UCSD-AML1 (cell line): ENCODE measurements at regions not wholly inside any gene's neighbourhood (a gene's known extent, or its start where the extent isn't known, plus 50 kb on each side); places are given as distances from the start of the nearest gene placed in this dataset.
"Not testable (repeated sequence)": the region's sequence is repeated elsewhere in the genome, so short reads cannot be mapped to it uniquely, and the experiment has no call there.

Experiments
- DNase-seq: peaks from one replicate; lab custom pipeline; 2025; ENCODE audit not compliant: unreplicated experiment; lab: John Stamatoyannopoulos, UW

- DNase-seq, result no peak
These were observed 102.4 kb upstream of the DCC start for GRCh38 chr18:52237551-52237950.

- DNase-seq, result no peak
These were observed 97.3 kb upstream of the DCC start for GRCh38 chr18:52242711-52243110.

DNA sequence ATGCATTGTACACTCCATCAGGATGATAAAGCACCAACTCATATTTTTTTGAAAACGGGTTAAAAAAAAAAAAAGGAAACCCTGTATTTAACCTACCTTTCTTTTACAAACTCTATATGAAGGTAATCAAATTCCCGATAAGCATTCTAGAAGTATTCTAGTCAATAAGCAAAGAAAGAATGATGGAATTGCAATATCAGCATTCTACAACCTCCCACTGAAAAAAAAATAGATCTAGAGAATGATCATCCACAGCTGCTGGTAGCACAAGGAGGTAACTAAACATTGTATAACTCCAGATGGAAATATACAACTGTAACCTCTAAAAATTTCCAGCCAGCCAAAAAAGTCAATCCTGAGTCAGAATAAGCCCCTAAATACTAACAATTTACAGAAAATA is 95.3 kb upstream of the DCC start:
- no peak for DNase-seq

DNA sequence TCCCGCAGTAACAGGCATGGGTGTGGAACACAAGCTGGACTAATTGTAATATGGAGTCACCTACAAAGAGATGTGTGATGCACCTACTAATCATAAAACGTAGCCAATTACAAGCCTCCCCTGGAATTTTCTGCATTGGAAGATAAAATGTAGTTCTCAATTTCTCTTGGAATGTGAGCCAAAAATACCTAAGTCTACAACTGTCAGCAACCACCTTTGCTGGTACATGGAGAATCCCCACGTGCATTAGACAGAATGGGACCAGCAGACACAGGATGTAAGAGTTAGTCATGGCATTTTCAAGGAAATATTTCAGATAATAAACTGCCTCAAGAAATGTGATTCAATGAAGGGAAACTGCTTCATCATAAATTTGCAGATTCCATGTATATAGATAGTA is 85.6 kb upstream of the DCC start:
- no peak for DNase-seq

DNA sequence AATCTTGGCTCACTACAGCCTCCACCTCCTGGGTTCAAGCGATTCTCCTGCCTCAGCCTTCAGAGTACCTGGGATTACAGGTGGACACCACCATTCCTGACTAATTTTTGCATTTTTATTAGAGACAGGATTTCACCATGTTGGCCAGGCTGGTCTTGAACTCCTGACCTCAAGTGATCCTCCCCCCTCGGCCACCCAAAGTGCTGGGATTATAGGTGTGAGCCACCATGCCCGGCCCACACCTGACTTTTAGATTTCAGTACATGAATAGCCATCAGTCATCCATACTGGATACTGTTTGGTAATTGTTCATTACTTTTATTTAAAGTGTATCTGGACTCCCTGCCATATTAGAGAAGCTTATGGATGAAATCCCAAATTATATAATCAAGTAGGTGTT is 82.6 kb upstream of the DCC start:
- not testable (repeated sequence) for DNase-seq

DNA sequence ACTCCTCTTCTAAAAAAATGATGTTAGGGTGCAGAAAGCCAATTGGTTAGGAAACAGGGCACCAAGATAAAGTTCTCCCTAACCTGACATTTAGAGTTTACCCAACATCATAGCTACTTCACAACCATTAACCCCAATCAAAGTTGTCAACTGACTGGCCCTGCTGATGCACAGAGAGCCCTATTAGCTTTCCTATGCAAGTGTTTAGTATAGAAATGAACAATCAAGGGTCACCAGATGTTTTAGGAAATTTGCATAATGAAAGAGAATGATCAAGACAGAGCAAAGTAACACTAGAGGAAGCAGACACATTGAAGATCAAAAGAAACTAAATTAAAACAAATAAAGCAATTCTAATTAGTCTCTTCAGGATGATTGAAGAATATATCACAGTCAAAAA is 64.2 kb upstream of the DCC start:
- no peak for DNase-seq

GRCh38 chr18:52277785-52278184 is 62.2 kb upstream of the DCC start:
- no peak for DNase-seq

DNA sequence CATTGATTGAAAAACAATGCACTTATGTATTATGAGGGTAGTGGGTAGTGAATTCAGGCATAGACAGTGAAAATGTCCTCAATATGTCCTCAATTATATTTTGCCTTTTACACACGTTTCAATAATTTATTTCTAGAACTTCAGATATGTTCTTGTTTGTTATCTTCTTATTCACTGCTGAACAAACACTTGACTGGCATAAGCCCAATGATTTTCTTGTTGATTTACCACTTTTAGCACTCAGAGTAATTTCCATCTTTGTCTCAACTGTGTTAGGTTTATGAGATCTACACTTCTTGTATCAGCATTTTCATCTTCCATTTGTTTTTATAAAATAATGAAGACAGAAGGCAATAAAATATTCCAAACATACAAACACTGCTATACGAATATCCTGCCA is 61.8 kb upstream of the DCC start:
- DNase-seq, result no peak

DNA sequence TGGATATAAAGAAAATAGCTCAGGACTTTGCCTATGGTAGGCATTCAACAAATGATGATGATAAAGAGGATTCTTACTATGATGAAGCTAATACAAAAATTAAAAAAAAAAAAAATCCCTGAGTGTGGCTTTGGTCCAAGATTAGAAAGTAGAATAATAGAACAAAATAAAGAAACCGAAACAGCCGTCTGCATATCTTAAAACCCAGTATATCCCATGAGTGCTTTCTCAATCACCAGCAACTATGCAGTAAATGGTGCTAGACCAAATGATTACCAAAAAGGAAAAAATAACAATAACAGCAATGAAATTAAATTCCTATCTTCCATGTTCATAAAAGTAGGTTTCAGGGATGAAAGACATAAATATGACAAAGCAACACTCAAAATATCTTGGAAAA is 59.3 kb upstream of the DCC start:
- DNase-seq, result no peak

- DNase-seq, result no peak
These were observed 56.1 kb upstream of the DCC start for GRCh38 chr18:52283927-52284326.

DNA sequence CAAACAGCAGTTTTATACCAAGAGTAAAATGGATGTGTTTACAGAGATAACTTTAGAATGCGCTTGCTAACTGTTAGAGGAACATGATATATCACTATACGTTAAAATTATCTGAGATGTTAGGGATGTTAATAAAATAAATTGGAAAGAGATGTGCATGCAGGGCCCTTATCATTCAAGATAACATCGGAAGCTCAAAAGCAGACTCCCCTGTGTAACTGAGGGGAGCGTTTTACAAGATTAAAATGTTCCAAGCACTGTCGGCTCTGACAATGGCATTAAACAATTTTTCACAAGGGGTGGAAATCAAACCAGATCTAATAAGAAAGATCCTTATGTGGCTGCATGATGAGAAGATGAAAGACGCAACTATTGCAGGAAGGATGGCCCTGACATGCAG is 53.3 kb upstream of the DCC start:
- DNase-seq, result no peak

DNA sequence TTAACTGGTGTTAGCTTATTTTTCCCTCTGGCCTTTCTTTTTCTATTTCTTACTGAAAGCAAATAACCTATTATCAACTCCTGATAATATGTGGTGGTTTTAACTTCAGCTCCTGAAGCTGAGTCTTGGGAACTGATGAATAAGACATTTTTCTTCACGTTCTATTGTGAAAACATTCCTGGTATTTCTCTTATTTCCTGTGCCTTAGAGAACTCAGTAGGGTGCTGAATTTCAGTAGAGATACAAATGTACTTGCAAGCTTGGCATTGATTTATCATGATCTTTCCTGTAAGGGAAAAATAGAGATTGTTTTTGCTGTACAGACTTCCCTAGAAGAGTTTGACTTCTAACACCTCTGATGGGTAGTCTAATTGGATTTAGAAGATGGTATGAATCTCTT is 52.8 kb upstream of the DCC start:
- DNase-seq, result no peak

DNA sequence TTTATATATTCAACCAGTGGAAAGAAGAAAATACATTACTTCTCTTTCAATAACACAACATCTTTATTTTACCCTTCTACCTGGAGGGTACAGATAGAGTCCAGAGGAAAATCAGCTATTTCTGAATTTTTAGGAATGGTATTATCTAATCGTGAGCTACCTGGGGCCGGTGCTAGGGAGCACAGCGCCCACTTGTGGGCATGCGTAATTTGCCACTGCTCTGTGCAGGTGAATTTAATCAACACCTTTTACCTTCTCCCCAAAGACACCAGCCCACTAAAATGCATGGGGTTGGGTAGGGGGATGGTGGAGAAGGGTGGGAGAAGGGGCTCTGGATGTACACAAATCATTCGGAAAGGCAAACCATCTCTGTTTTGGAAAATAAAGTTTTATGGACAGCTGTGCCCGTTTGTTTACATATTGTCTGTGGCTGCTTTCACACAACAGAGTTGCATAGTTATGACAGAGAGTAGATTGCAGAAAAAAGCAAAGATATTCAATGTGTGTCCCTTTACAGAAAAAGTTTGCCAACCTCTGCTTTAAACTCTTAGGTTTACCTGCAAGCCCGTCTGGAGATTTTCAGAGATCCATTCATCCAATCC is 51.5 kb upstream of the DCC start:
- peak; percentile 20 for DNase-seq

DNA sequence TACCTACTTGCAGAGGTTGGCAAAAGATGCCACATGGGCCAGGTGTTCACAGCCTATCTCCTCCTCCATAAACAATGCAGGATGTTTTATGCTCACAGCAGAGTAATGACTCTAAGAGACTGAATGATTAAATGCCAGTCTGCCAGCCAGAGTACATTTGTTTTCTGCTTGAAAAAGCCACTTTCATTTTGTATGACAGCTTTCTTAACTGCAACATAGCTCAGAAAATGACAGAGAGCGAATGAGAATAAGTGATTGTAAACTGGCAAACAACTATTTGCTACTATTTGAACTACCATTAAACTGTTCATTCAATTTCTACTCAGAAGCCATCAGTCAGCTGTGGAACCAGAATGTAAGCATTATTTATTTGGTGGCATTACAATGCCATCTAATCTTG is 50.6 kb upstream of the DCC start:
- DNase-seq, result no peak
